ENCODE measurements at regions not wholly inside any gene's neighbourhood (a gene's known extent, or its start where the extent isn't known, plus 50 kb on each side); places are given as distances from the start of the nearest gene placed in this dataset.
"Not testable (repeated sequence)": the region's sequence is repeated elsewhere in the genome, so short reads cannot be mapped to it uniquely, and the experiment has no call there.

DNA sequence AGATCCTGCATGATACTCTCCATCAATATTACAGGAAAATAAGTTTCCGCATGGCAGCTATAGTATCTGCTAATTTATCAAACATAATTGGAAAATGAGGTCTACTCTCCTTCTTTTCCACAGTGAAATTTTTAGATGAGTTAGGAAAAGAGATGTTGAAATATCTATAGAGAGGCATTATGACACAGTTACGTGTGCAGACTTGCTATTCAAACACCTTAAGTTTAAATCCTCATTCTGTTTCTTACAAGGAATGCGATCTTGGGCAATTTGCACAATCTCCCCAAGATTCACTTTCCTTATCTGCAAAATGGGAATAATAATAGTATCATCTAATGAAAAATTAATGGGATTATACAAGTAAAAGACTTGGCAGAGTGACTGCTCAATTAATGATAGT is 91.7 kb upstream of the SLCO6A1 start:
- Histone ChIP-seq H3K36me3 (no peaks in the 10 kb centered on the region), H3K4me2 (no peak overlapping the region), H3K9me3 (no peaks in the 10 kb centered on the region), H4K20me1 (no peaks in the 10 kb centered on the region), H3K9ac (no peak overlapping the region), H3K4me3 (no peak overlapping the region), H3K4me1 (no peaks in the 10 kb centered on the region), H3K27me3 (no peaks in the 10 kb centered on the region), H3K27ac (no peak overlapping the region)
- no peak for TF ChIP-seq Cebpa-rat (IDR thresholded peaks at IDR 0.05)

DNA sequence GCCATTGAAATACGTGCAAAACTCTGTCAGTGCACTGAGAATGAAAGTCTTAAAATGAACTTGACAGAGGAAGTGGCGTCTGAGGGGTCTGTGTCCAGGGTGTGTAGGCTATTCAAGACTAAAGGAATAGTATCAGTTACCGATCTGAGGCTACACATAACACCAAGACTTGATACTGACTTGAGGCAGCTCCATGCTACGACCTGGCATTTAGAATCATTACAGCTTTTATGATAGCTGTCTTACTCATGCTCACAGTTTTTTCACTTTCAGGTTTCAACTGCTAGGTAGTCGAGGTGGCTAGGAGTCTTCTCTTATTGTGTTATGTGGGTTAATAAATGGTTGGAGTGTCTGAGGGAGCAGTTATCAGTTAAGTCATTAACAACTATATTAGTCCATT is 92.8 kb upstream of the SLCO6A1 start:
- Histone ChIP-seq H3K27me3 (no peaks in the 10 kb centered on the region), H3K9ac (no peak overlapping the region), H3K4me2 (no peak overlapping the region), H4K20me1 (no peaks in the 10 kb centered on the region), H3K27ac (no peak overlapping the region), H3K4me1 (no peaks in the 10 kb centered on the region), H3K36me3 (no peaks in the 10 kb centered on the region), H3K4me3 (no peak overlapping the region), H3K9me3 (no peaks in the 10 kb centered on the region)
- no peak for TF ChIP-seq Cebpa-rat (IDR thresholded peaks at IDR 0.05)

DNA sequence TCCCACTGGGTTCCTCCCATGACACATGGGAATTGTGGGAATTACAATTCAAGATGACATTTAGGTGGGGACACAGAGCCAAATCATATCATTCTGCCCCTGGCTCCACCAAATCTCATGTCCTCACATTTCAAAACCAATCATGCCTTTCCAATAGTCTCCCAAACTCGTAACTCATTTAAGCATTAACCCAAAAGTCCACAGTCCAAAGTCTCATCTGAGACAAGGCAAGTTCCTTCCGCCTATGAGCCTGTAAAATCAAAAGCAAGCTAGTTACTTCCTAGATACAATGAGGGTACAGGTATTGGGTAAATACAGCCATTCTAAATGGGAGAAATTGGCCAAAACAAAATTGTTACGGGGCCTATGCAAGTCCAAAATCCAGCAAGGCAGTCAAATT is 93.8 kb upstream of the SLCO6A1 start:
- not testable (repeated sequence) for H3K27me3 ChIP-seq, H3K9me3 ChIP-seq, H3K4me2 ChIP-seq, H4K20me1 ChIP-seq, H3K4me3 ChIP-seq, H3K4me1 ChIP-seq, H3K36me3 ChIP-seq, H3K9ac ChIP-seq, H3K27ac ChIP-seq

DNA sequence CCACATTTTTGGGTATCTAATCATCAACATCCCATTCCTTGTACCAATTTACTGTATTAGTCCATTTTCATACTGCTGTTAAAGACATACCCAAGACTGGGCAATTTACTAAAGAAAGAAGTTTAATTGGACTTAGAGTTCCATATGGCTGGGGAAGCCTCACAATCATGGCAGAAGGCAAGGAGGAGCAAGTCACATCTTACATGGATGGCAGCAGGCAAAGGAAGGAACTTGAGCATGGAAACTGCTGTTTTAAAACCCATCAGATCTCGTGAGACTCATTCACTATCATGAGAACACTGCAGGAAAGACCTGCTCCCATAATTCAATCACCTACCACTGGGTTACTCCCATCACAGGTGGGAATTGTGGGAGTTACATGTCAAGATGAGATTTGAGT is 95.4 kb upstream of the SLCO6A1 start:
- no peaks in the 10 kb centered on the region for H3K27me3 ChIP-seq
- H4K20me1 ChIP-seq = no peaks in the 10 kb centered on the region
- H3K4me1 ChIP-seq = no peaks in the 10 kb centered on the region
- no peak overlapping the region for H3K4me2 ChIP-seq
- H3K27ac ChIP-seq = no peak overlapping the region
- TF ChIP-seq Cebpa-rat (IDR thresholded peaks at IDR 0.05) = no peak
- no peaks in the 10 kb centered on the region for H3K36me3 ChIP-seq
- no peak overlapping the region for H3K9ac ChIP-seq
- no peak overlapping the region for H3K4me3 ChIP-seq
- H3K9me3 ChIP-seq = no peaks in the 10 kb centered on the region

DNA sequence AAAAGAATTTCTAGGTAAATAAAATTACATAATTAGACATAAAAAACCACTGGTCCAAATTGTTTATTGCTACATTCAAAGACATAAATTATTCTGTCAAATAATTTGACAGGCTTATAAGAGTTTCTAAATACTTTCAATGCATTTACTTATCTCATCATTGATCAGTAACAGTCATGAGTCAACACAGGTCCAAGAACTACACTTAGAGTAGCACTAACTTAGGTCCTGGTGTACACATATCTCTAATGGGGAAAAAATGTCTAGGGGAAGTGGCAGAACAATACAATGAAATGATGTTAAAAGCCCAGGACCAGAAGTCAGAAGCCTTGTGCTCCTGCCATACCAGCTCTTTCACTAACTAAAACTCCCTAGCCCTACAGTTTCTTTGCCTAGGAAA is 96.5 kb upstream of the SLCO6A1 start:
- H3K36me3 ChIP-seq = no peaks in the 10 kb centered on the region
- H3K4me3 ChIP-seq = no peak overlapping the region
- H3K27me3 ChIP-seq = no peaks in the 10 kb centered on the region
- no peak for TF ChIP-seq Cebpa-rat (IDR thresholded peaks at IDR 0.05)
- no peak overlapping the region for H3K9ac ChIP-seq
- H3K27ac ChIP-seq = no peak overlapping the region
- H3K4me2 ChIP-seq = no peak overlapping the region
- no peaks in the 10 kb centered on the region for H4K20me1 ChIP-seq
- no peaks in the 10 kb centered on the region for H3K9me3 ChIP-seq
- H3K4me1 ChIP-seq = no peaks in the 10 kb centered on the region

DNA sequence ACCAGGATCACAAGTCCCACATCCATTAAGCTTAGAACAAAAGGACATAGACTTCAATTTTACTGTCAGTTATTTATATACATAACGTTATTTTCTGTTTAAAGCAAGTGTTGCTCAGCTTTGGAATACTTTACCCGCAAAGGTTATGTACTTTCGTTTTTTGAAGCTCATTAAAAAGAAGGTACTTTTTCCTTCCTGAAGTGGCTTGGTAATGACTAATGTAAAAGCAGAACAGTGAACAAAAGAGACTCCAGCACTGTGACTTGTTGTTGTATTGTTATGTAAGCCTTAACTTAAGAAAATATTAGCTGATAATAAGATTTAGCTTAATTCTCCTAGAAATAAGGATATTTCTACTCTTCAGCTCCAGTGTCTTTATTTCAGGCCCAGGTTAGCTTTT is 97.3 kb upstream of the SLCO6A1 start:
- H3K27ac ChIP-seq = no peak overlapping the region
- no peaks in the 10 kb centered on the region for H3K4me1 ChIP-seq
- no peak overlapping the region for H3K4me2 ChIP-seq
- H3K4me3 ChIP-seq = no peak overlapping the region
- H3K9me3 ChIP-seq = no peaks in the 10 kb centered on the region
- no peak for TF ChIP-seq Cebpa-rat (IDR thresholded peaks at IDR 0.05)
- no peaks in the 10 kb centered on the region for H3K36me3 ChIP-seq
- no peaks in the 10 kb centered on the region for H3K27me3 ChIP-seq
- H3K9ac ChIP-seq = no peak overlapping the region
- H4K20me1 ChIP-seq = no peaks in the 10 kb centered on the region

DNA sequence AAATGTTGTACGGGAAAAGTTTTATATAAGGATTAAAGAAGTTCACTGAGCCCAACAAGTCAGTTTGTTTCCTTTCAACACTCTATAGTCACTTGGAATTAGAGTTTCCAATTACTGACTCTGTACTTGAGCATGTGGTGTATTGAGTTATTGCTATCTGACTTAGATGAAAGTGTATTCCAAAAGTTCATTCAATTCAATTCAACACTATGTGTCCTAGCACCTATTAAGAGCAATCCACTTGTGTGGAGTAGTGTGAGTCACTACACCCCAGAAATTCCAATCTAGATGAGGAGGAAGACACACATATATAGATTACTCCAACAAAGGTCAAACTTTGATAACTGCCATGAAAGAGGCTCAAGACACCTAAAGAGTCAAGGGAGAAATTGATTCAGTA is 98.2 kb upstream of the SLCO6A1 start:
- Histone ChIP-seq H3K4me3 (no peak overlapping the region), H3K36me3 (no peaks in the 10 kb centered on the region), H3K4me1 (no peaks in the 10 kb centered on the region), H3K9me3 (no peaks in the 10 kb centered on the region), H3K27ac (no peak overlapping the region), H3K4me2 (no peak overlapping the region), H4K20me1 (no peaks in the 10 kb centered on the region), H3K9ac (no peak overlapping the region), H3K27me3 (no peaks in the 10 kb centered on the region)
- TF ChIP-seq Cebpa-rat (IDR thresholded peaks at IDR 0.05) = no peak

DNA sequence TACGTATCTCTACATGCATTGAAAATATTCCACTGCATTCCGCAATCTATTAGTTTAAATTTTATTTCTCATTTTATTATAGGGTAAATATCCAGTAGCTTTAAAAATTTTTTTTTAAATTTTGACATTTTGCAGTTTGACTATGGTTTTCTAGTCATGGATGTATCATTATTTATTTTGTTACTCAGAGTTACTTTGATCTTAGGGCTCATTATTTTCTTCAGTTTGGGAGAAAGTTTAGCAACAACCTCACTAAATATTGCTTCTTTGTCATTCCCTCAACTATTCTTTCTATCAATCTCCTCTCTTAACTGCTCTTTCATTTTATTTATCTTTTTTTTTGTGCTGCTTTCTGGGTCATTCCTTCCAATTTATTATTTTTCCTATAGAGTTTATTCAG is 100.5 kb upstream of the SLCO6A1 start:
- Histone ChIP-seq H3K4me2 (no peak overlapping the region), H3K36me3 (no peaks in the 10 kb centered on the region), H4K20me1 (no peaks in the 10 kb centered on the region), H3K9me3 (no peaks in the 10 kb centered on the region), H3K27ac (no peak overlapping the region), H3K4me1 (no peaks in the 10 kb centered on the region), H3K27me3 (no peaks in the 10 kb centered on the region), H3K9ac (no peak overlapping the region), H3K4me3 (no peak overlapping the region)
- no peak for TF ChIP-seq Cebpa-rat (IDR thresholded peaks at IDR 0.05)

DNA sequence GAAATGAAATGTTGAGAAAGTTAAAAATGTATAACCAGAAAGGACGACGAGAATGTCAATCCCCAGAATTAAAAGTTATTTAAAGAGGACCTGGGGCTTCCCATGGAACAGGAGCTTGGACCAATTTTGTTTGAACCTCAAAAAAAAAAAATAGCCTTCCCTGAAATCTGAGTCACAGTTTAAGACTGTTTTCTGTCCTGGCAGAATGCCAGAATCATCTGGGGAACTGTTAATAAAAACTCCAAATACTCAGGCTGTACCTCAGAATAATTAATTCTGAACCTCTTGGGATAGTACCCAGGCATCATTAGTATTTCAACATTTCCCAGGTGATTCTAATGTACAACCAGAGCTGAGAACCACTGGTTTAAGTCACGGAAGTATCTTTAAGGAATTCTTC is 102.2 kb upstream of the SLCO6A1 start:
- no peak overlapping the region for H3K9ac ChIP-seq
- no peak overlapping the region for H3K4me2 ChIP-seq
- no peaks in the 10 kb centered on the region for H3K36me3 ChIP-seq
- H4K20me1 ChIP-seq = no peaks in the 10 kb centered on the region
- TF ChIP-seq Cebpa-rat (IDR thresholded peaks at IDR 0.05) = no peak
- H3K4me1 ChIP-seq = no peaks in the 10 kb centered on the region
- no peaks in the 10 kb centered on the region for H3K27me3 ChIP-seq
- H3K4me3 ChIP-seq = no peak overlapping the region
- no peaks in the 10 kb centered on the region for H3K9me3 ChIP-seq
- no peak overlapping the region for H3K27ac ChIP-seq

DNA sequence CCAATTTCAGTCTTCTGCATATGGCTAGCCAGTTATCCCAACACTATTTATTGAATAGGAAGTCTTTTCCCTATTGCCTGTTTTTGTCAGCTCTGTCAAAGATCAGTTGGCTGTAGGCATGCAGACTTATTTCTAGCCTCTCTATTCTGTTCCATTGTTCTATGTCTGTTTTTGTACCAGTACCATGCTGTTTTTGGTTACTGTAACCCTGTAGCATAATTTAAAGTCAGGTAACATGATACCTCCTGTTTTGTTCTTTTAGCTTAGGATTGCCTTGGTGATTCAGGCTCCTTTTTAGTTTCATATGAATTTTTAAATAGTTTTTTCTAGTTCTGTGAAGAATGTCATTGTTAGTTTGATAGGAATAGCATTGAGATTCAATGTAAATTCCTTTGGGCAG is 104.9 kb upstream of the SLCO6A1 start:
- Histone ChIP-seq H3K36me3 (no peaks in the 10 kb centered on the region), H3K9ac (no peak overlapping the region), H3K4me1 (no peaks in the 10 kb centered on the region), H3K4me2 (no peak overlapping the region), H3K9me3 (no peaks in the 10 kb centered on the region), H3K27ac (no peak overlapping the region), H4K20me1 (no peaks in the 10 kb centered on the region), H3K27me3 (no peaks in the 10 kb centered on the region), H3K4me3 (no peak overlapping the region)
- TF ChIP-seq Cebpa-rat (IDR thresholded peaks at IDR 0.05) = no peak

DNA sequence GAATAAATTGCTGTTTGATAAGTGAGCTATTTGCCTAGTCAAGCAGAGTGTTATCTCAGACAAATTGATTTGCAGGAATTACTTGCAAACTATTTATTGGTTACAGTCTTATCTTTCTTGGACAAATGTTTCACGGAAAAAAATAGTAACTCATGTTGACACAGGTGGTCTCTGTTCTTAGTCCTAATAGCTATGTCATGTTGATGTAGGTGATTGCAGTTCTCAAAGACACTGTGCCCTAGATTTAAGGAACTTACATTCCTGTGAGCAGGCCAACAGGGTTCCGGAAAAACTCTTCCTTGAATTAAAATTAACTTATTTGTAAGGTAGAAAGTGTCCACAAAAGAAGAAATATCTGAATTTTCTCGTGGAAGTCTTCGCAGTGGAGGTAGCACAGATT is 109.6 kb upstream of the SLCO6A1 start:
- H3K27ac ChIP-seq = no peak overlapping the region
- H3K9me3 ChIP-seq = no peaks in the 10 kb centered on the region
- H3K4me2 ChIP-seq = no peak overlapping the region
- no peaks in the 10 kb centered on the region for H3K4me1 ChIP-seq
- H3K36me3 ChIP-seq = no peaks in the 10 kb centered on the region
- H3K9ac ChIP-seq = no peak overlapping the region
- no peaks in the 10 kb centered on the region for H4K20me1 ChIP-seq
- H3K4me3 ChIP-seq = no peak overlapping the region
- TF ChIP-seq Cebpa-rat (IDR thresholded peaks at IDR 0.05) = no peak
- H3K27me3 ChIP-seq = no peaks in the 10 kb centered on the region
